DND-41 (cell line): ENCODE measurements at regions not wholly inside any gene's neighbourhood (a gene's known extent, or its start where the extent isn't known, plus 50 kb on each side); places are given as distances from the start of the nearest gene placed in this dataset.
"Not testable (repeated sequence)": the region's sequence is repeated elsewhere in the genome, so short reads cannot be mapped to it uniquely, and the experiment has no call there.

Experiments used
- ATAC-seq: fragments of 200-7000 bp; cut with Tn5 transposase; 3 replicates; pipeline ENCODE4 v1.9.1; 2021; ENCODE audit warnings: low read depth; ENCODE audit not compliant: insufficient read depth
- DNase-seq: peaks from one replicate; pipeline ENCODE4 v3.0.0-alpha.2; 2020
- H2AFZ ChIP-seq: 2 replicates; pipeline ENCODE4 v1.6.0; 2012; ENCODE audit warnings: low read depth, low read length
- H3K27ac ChIP-seq: 2 replicates; pipeline ENCODE4 v1.5.1; 2012; ENCODE audit warnings: low read length, inconsistent platforms
- H3K27me3 ChIP-seq: fragments of 200-600 bp; sonication (generic); 2 replicates; pipeline ENCODE4 v1.6.0; 2012; ENCODE audit warnings: low read length, mild to moderate bottlenecking, inconsistent platforms; ENCODE audit not compliant: insufficient read depth, poor library complexity
- H3K36me3 ChIP-seq: 2 replicates; pipeline ENCODE4 v1.5.1; 2012; ENCODE audit warnings: low read length, inconsistent platforms; ENCODE audit not compliant: insufficient read depth
- H3K4me1 ChIP-seq: 2 replicates; pipeline ENCODE4 v1.5.1; 2012; ENCODE audit warnings: mild to moderate bottlenecking, low read length; ENCODE audit not compliant: insufficient read depth
- H3K4me2 ChIP-seq: 2 replicates; pipeline ENCODE4 v1.6.0; 2012; ENCODE audit warnings: mild to moderate bottlenecking, moderate library complexity, low read length, inconsistent platforms; ENCODE audit not compliant: insufficient read depth
- H3K4me3 ChIP-seq, 2 experiments: fragments of 200-600 bp in 1 of 2; shearing (Covaris generic) in 1 of 2; 2 replicates each; pipeline ENCODE4 v1.5.1; 2012 to 2016; ENCODE audit warnings: inconsistent platforms in 2 of 2, low read length in 2 of 2, mild to moderate bottlenecking in 2 of 2, low read depth in 1 of 2, moderate library complexity in 1 of 2
- H3K79me2 ChIP-seq: 2 replicates; pipeline ENCODE4 v1.6.0; 2012; ENCODE audit warnings: low read length, inconsistent platforms; ENCODE audit not compliant: insufficient read depth
- H3K9ac ChIP-seq: 2 replicates; pipeline ENCODE4 v1.6.0; 2012; ENCODE audit warnings: low read depth, mild to moderate bottlenecking, inconsistent platforms, low read length, moderate library complexity
- H3K9me3 ChIP-seq: 2 replicates; pipeline ENCODE4 v1.5.1; 2012; ENCODE audit warnings: low read length, moderate library complexity, mild to moderate bottlenecking, inconsistent platforms; ENCODE audit not compliant: insufficient read depth, severe bottlenecking
- H4K20me1 ChIP-seq: 2 replicates; pipeline ENCODE4 v1.6.0; 2012; ENCODE audit warnings: low read length; ENCODE audit not compliant: insufficient read depth
- CTCF ChIP-seq: IDR thresholded peaks from 2 replicates; pipeline ENCODE4 v1.5.1; 2012; ENCODE audit warnings: borderline replicate concordance, low read length, moderate library complexity, mild to moderate bottlenecking; ENCODE audit not compliant: poor library complexity, severe bottlenecking; ENCODE audit errors: extremely low read depth
- EZH2 ChIP-seq: IDR thresholded peaks from 3 replicates; pipeline ENCODE4 v1.6.1; 2012; ENCODE audit warnings: borderline replicate concordance, low read depth, mild to moderate bottlenecking, moderate library complexity, low read length, inconsistent platforms; ENCODE audit not compliant: severe bottlenecking

DNA sequence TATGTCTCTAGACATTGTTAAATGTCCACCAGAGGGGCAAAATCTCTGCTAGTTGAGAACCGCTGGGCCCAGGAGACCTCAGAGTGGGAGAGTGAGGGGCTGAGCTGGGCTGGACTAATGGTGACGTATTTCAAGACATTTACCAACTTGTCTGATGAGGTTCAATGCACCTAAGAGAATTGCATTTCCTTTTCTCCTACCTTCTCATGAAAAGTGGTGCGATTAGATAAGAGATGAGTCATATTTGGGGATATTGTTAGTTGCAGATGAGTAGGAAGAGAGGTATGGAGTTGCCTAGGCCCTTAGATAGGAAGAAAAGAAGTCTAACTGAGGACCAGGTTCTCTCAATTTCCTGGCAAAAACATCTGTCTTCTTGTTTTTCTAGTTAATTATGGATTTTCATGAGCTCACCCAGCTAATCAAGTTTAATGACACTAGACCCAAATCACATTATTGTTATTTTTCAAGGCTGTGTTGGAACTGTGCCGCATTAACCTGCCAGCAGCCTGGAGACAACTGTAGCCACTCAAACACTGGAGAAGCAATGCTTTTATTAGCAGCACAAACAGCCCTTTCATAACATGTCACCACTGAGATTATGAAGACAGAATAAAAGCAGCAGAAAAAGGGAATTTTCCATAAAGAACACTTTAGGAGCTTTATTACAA is 144.2 kb downstream of the PDCD6IP start:
- no peak overlapping the region for H2AFZ ChIP-seq
- ATAC-seq: no peak
- TF ChIP-seq CTCF (no peak), EZH2 (no peak)

GRCh38 chr3:33943277-33943676 is 144.8 kb downstream of the PDCD6IP start:
- DNase-seq: no peak
- no peak for ATAC-seq
- TF ChIP-seq CTCF (no peak), EZH2 (no peak)
- H3K4me1 ChIP-seq: no peaks in the 10 kb centered on the region
- H4K20me1 ChIP-seq: no peaks in the 10 kb centered on the region
- no peaks in the 10 kb centered on the region for H3K79me2 ChIP-seq
- H3K27me3 ChIP-seq: no peaks in the 10 kb centered on the region
- H3K4me3 ChIP-seq: no peak overlapping the region
- H2AFZ ChIP-seq: no peak overlapping the region
- H3K36me3 ChIP-seq: no peaks in the 10 kb centered on the region
- no peak overlapping the region for H3K27ac ChIP-seq
- peaks cover 2% of the 10 kb centered on the region for H3K9me3 ChIP-seq
- H3K4me2 ChIP-seq: no peak overlapping the region
- H3K9ac ChIP-seq: no peak overlapping the region

More for the DNA sequence above, 144.2 kb downstream of the PDCD6IP start:
- Histone ChIP-seq H3K4me3 (no peak overlapping the region), H3K9ac (no peak overlapping the region), H3K4me2 (no peak overlapping the region), H3K27me3 (no peaks in the 10 kb centered on the region), H3K9me3 (peaks cover 2% of the 10 kb centered on the region), H3K4me1 (no peaks in the 10 kb centered on the region), H4K20me1 (no peaks in the 10 kb centered on the region), H3K27ac (no peak overlapping the region), H3K79me2 (no peaks in the 10 kb centered on the region), H3K36me3 (no peaks in the 10 kb centered on the region)
- DNase-seq: no peak

DNA sequence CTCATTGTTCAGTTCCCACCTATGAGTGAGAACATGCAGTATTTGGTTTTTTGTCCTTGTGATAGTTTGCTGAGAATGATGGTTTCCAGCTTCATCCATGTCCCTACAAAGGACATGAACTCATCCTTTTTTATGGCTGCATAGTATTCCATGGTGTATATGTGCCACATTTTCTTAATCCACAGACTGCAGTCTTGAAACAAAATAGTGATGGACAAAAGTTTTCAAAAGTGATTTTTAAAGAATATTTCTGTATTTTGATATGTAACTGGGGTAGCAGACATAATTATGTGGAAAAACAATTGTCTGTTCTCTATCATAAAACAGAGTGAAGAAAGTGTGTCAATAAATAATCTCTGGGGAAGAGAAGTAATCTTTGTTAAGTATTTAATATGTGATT is 148.2 kb downstream of the PDCD6IP start:
- not testable (repeated sequence) for H4K20me1 ChIP-seq, H2AFZ ChIP-seq, H3K4me3 ChIP-seq, H3K9ac ChIP-seq, H3K4me2 ChIP-seq, H3K27me3 ChIP-seq, H3K9me3 ChIP-seq, ATAC-seq, H3K4me1 ChIP-seq, H3K79me2 ChIP-seq, H3K36me3 ChIP-seq, DNase-seq, H3K27ac ChIP-seq

DNA sequence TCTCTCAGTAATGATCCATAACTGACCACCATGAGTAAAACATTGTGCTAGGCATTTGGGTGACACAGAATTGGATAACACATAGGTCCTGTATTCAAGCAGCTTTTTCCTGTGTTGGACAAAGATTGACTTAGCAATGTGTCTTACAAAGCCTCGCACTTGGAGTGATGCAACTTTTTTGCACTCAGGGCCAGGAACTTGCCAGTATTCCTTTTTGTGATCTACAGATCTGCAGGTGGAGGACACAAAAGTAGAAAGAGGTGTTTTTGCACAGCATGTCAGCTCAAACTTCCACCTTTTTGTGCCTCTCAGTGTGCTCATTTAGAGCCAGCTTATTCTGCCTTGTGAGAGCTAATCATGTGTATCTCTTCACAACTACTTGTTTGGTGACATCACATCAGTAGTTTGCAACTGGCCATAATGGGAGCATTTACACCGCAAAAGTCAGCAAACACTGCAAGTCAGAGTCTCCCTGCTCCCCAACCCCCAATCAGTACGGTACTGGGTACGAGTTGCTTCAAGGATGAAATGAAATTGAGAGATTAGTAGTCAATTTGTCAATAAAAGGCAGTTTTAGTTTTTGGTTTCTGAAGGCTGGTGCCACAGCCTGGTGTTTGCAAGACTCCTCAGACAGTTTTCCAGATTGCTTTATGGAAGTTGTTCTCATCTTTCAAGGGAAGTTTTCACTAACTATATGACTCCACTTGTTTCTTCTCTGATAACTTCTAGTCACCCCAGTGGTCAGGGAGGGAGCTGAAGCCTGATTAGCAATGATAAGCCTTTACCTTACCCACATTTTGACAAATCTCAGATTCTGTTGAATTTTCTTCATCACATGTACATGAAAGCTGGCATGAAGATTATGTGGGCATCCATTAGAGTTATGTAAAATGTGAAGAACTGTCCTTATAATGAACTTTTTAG is 149.1 kb downstream of the PDCD6IP start:
- Histone ChIP-seq H3K9ac (no peak overlapping the region), H3K4me2 (no peak overlapping the region), H3K27me3 (no peaks in the 10 kb centered on the region), H3K9me3 (no peaks in the 10 kb centered on the region), H3K79me2 (no peaks in the 10 kb centered on the region), H3K36me3 (no peaks in the 10 kb centered on the region), H3K27ac (no peak overlapping the region), H3K4me1 (no peaks in the 10 kb centered on the region), H2AFZ (no peak overlapping the region), H3K4me3 (no peak overlapping the region), H4K20me1 (no peaks in the 10 kb centered on the region)
- ATAC-seq (no peak), DNase-seq (no peak)
- TF ChIP-seq EZH2 (no peak), CTCF (no peak)
